ENCODE measurements at regions not wholly inside any gene's neighbourhood (a gene's known extent, or its start where the extent isn't known, plus 50 kb on each side); places are given as distances from the start of the nearest gene placed in this dataset.

DNA sequence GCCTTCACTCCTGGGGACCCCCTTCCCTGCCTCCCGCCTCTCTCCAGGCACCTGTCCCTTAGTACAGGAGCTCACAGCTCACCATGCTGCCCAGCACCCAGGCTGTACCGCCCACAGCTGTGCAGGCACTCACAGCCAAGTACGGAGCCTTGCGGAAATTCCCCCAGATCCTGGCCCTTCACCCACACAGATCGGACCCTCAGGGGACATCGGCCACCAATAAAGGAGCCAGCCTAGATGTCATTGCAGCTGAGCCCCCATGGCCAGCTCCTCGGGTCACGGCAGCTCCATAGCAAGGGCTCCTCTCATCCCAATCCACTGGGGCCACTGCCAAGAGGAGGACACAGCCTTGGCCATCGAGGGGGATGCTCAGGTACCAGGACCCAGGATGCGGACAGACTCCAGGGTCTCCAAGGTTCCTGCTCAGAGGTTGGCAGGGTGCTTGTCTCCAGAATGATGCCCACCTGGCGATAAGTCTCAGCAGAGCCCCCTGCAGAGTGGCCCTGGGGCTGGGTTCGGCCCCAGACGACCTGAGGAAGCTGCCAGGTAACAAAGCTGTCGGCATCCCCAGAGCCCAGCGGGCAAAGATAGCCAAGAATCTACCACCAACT, 82.3 kb downstream of the YTHDF1 start:
- no peak for TF ChIP-seq CTCF (conservative IDR thresholded peaks at IDR 0.05)
- TF ChIP-seq ZFX (IDR thresholded peaks at IDR 0.05): no peak

Data from C4-2B (cell line).